Astrocyte (in vitro differentiated cells and primary cell): ENCODE measurements at regions not wholly inside any gene's neighbourhood (a gene's known extent, or its start where the extent isn't known, plus 50 kb on each side); places are given as distances from the start of the nearest gene placed in this dataset.
"Not testable (repeated sequence)": the region's sequence is repeated elsewhere in the genome, so short reads cannot be mapped to it uniquely, and the experiment has no call there.

ENCODE experiments used
- DNase-seq: peaks from one replicate; pipeline ENCODE4 v3.0.0-alpha.2; 2010; ENCODE audit warnings: low read depth
- FAIRE-seq: peaks from 2 replicates; lab custom pipeline; 2011; peaks lifted over from hg19 to GRCh38; lab: Jason Lieb, UNC
- H2AFZ ChIP-seq: 2 replicates; pipeline ENCODE4 v1.6.0; 2012; ENCODE audit warnings: low read depth, low read length, inconsistent platforms
- H3K27ac ChIP-seq: 2 replicates; pipeline ENCODE4 v1.5.1; 2011; ENCODE audit warnings: low read depth, low read length, inconsistent platforms
- H3K27me3 ChIP-seq: 2 replicates; pipeline ENCODE4 v1.6.0; 2011; ENCODE audit warnings: low read length, inconsistent platforms; ENCODE audit not compliant: insufficient read depth
- H3K36me3 ChIP-seq: 2 replicates; pipeline ENCODE4 v1.5.1; 2011; ENCODE audit warnings: low read length, inconsistent platforms; ENCODE audit not compliant: insufficient read depth
- H3K4me1 ChIP-seq: 2 replicates; pipeline ENCODE4 v1.5.1; 2011; ENCODE audit warnings: low read length, inconsistent platforms; ENCODE audit not compliant: insufficient read depth
- H3K4me2 ChIP-seq: 2 replicates; pipeline ENCODE4 v1.6.0; 2012; ENCODE audit warnings: low read length, inconsistent platforms
- H3K4me3 ChIP-seq: 2 replicates; pipeline ENCODE4 v1.5.1; 2011; ENCODE audit warnings: low read depth, mild to moderate bottlenecking, low read length, inconsistent platforms; ENCODE audit not compliant: insufficient read depth
- H3K79me2 ChIP-seq: 2 replicates; pipeline ENCODE4 v1.6.0; 2012; ENCODE audit warnings: mild to moderate bottlenecking, low read length, inconsistent platforms; ENCODE audit not compliant: insufficient read depth
- H3K9ac ChIP-seq: 2 replicates; pipeline ENCODE4 v1.6.0; 2012; ENCODE audit warnings: mild to moderate bottlenecking, low read length, inconsistent platforms
- H3K9me3 ChIP-seq: 2 replicates; pipeline ENCODE4 v1.5.1; 2012; ENCODE audit warnings: low read depth, mild to moderate bottlenecking, low read length, inconsistent platforms; ENCODE audit not compliant: insufficient read depth
- H4K20me1 ChIP-seq: 2 replicates; pipeline ENCODE4 v1.6.0; 2012; ENCODE audit warnings: low read length, inconsistent platforms; ENCODE audit not compliant: insufficient read depth
- H3K27ac Mint-ChIP-seq: one replicate; pipeline ENCODE4 v1.8.0; 2021; ENCODE audit warnings: mild to moderate bottlenecking, mixed read lengths; ENCODE audit not compliant: unreplicated experiment
- H3K27me3 Mint-ChIP-seq: one replicate; pipeline ENCODE4 v1.8.0; 2021; ENCODE audit warnings: low read depth, mixed read lengths; ENCODE audit not compliant: unreplicated experiment
- H3K36me3 Mint-ChIP-seq: one replicate; pipeline ENCODE4 v1.8.0; 2021; ENCODE audit warnings: low read depth, mixed read lengths; ENCODE audit not compliant: unreplicated experiment
- H3K4me1 Mint-ChIP-seq: one replicate; pipeline ENCODE4 v1.8.0; 2021; ENCODE audit warnings: low read depth, mixed read lengths; ENCODE audit not compliant: unreplicated experiment
- H3K4me3 Mint-ChIP-seq: one replicate; pipeline ENCODE4 v1.8.0; 2021; ENCODE audit warnings: mild to moderate bottlenecking, moderate library complexity, mixed read lengths; ENCODE audit not compliant: unreplicated experiment
- H3K9me3 Mint-ChIP-seq: one replicate; pipeline ENCODE4 v1.8.0; 2021; ENCODE audit warnings: mild to moderate bottlenecking, mixed read lengths; ENCODE audit not compliant: unreplicated experiment
- EZH2 ChIP-seq: IDR thresholded peaks from 2 replicates; pipeline ENCODE4 v1.6.1; 2012; ENCODE audit warnings: mild to moderate bottlenecking, low read length, inconsistent platforms; ENCODE audit not compliant: insufficient read depth
- TF ChIP-seq, protein P1 (sequence below): IDR thresholded peaks from 2 replicates; pipeline ENCODE4 v1.5.1; 2011; ENCODE audit warnings: low read depth, mild to moderate bottlenecking, inconsistent platforms, low read length, moderate library complexity; ENCODE audit not compliant: insufficient read depth

DNA sequence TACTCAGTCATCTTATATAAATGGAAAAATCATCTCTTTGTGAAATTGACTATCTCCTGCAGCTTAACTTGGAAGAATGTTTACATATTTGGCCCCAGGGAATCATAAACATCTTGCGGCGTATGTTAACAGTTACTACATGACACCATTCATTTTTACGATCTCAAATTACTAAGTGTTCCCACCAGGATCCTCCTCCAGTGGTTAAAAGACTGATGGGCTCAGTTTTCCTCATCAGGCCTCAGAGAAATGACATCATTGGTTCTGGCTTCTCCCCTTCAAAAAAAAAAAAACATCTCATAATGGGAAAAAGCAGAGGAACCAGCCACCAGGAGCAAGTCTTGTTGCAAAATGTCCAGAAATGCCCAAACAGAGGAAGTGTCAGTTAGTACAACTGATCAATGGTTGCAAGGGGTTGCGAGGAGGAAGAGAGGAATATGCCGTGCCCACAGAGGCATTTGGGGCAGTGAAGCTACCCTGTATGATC lies 70.5 kb upstream of the LIPC start:
- DNase-seq (peak; percentile 59), FAIRE-seq (no peak)
- Histone ChIP-seq H3K9me3 (no peaks in the 10 kb centered on the region), H3K4me2 (peak overlapping the region; percentile 14), H3K4me3 (no peak overlapping the region), H3K27me3 (peaks cover 5% of the 10 kb centered on the region), H3K9ac (no peak overlapping the region), H2AFZ (no peak overlapping the region), H4K20me1 (no peaks in the 10 kb centered on the region), H3K27ac (no peak overlapping the region), H3K36me3 (no peaks in the 10 kb centered on the region), H3K79me2 (no peaks in the 10 kb centered on the region), H3K4me1 (no peaks in the 10 kb centered on the region)
- Mint-ChIP-seq H3K27ac (no peak overlapping the region), H3K9me3 (peaks cover 10% of the 10 kb centered on the region), H3K36me3 (no peaks in the 10 kb centered on the region), H3K4me1 (peaks cover 17% of the 10 kb centered on the region), H3K27me3 (peaks cover 5% of the 10 kb centered on the region), H3K4me3 (no peak overlapping the region)
- TF ChIP-seq, protein P1, sequence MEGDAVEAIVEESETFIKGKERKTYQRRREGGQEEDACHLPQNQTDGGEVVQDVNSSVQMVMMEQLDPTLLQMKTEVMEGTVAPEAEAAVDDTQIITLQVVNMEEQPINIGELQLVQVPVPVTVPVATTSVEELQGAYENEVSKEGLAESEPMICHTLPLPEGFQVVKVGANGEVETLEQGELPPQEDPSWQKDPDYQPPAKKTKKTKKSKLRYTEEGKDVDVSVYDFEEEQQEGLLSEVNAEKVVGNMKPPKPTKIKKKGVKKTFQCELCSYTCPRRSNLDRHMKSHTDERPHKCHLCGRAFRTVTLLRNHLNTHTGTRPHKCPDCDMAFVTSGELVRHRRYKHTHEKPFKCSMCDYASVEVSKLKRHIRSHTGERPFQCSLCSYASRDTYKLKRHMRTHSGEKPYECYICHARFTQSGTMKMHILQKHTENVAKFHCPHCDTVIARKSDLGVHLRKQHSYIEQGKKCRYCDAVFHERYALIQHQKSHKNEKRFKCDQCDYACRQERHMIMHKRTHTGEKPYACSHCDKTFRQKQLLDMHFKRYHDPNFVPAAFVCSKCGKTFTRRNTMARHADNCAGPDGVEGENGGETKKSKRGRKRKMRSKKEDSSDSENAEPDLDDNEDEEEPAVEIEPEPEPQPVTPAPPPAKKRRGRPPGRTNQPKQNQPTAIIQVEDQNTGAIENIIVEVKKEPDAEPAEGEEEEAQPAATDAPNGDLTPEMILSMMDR: no peak
- TF ChIP-seq EZH2: no peak

DNA sequence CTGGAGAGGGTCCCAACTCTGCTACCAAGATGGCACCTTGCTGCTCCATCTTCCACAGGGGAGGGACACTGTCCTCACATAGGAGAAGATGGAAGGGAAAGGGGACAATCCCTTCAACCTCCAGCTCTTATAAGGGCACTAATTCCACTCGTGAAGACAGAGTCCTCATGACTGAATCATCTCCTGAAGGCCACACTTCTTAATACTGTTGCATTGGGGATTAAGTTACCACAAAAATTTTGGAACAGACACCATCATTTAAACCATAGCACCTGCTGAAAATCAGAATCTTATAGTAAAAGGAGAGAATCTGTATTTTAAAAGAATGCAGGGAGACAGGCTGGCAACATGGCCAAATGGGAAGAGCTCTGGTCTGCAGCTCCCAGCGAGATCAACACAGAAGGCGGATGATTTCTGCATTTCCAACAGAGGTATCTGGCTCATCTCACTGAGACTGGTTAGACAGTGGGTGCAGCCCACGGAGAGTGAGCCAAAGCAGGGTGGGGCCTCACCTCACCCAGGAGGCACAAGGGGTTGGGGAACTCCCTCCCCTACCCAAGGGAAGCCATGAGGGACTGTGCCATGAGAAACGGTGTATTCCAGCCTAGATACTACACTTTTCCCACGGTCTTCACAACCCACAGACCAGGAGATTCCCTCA lies 69.4 kb upstream of the LIPC start:
- peaks cover 10% of the 10 kb centered on the region for H3K9me3 Mint-ChIP-seq
- no peak overlapping the region for H2AFZ ChIP-seq
- H3K4me2 ChIP-seq: no peak overlapping the region
- H3K27me3 Mint-ChIP-seq: peaks cover 5% of the 10 kb centered on the region
- TF ChIP-seq, protein P1: no peak
- no peaks in the 10 kb centered on the region for H3K9me3 ChIP-seq
- H3K79me2 ChIP-seq: no peaks in the 10 kb centered on the region
- peaks cover 12% of the 10 kb centered on the region for H3K4me1 Mint-ChIP-seq
- H3K36me3 Mint-ChIP-seq: no peaks in the 10 kb centered on the region
- FAIRE-seq (no peak), DNase-seq (no peak)
- no peak overlapping the region for H3K4me3 ChIP-seq
- H3K27ac ChIP-seq: no peak overlapping the region
- H3K27ac Mint-ChIP-seq: no peak overlapping the region
- no peaks in the 10 kb centered on the region for H3K36me3 ChIP-seq
- peaks cover 5% of the 10 kb centered on the region for H3K27me3 ChIP-seq
- no peaks in the 10 kb centered on the region for H4K20me1 ChIP-seq
- H3K4me3 Mint-ChIP-seq: no peak overlapping the region
- H3K4me1 ChIP-seq: no peaks in the 10 kb centered on the region
- no peak overlapping the region for H3K9ac ChIP-seq

DNA sequence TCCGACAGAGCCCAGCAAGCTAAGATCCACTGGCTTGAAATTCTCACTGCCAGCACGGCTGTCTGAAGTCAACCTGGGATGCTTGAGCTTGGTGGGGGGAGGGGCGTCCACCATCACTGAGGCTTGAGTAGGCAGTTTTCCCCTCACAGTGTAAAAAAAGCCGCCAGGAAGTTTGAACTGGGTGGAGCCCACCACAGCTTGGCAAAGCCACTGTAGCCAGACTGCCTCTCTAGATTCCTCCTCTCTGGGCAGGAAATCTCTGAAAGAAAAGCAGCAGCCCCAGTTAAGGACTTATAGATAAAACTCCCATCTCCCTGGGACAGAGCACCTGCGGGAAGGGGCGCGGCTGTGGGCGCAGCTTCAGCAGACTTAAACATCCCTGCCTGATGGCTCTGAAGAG lies 68.7 kb upstream of the LIPC start:
- not testable (repeated sequence) for DNase-seq, H3K27ac ChIP-seq, H3K4me3 ChIP-seq, H3K27me3 Mint-ChIP-seq, H3K9me3 ChIP-seq, H4K20me1 ChIP-seq, H3K36me3 Mint-ChIP-seq, FAIRE-seq, H3K27ac Mint-ChIP-seq, H3K9ac ChIP-seq, H2AFZ ChIP-seq, H3K27me3 ChIP-seq, H3K79me2 ChIP-seq, H3K4me2 ChIP-seq, H3K4me1 ChIP-seq, H3K4me1 Mint-ChIP-seq, H3K4me3 Mint-ChIP-seq, H3K36me3 ChIP-seq
- H3K9me3 Mint-ChIP-seq: peaks cover 11% of the 10 kb centered on the region

DNA sequence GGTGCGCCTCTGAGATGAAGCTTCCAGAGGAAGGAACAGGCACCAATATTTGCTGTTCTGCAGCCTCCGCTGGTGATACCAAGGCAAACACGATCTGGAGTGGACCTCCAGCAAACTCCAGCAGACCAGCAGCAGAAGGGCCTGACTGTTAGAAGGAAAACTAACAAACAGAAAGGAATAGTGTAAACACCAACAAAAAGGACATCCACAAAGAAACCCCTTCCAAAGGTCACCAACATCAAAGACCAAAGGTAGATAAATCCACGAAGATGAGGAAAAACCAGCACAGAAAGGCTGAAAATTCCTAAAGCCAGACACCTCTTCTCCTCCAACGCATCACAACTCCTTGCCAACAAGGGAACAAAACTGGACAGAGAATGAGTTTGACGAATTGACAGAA lies 68.1 kb upstream of the LIPC start:
- H3K27me3 ChIP-seq, H3K9me3 ChIP-seq, H3K79me2 ChIP-seq, H3K4me3 ChIP-seq, H3K36me3 Mint-ChIP-seq, H3K36me3 ChIP-seq, H3K4me1 ChIP-seq, H2AFZ ChIP-seq, H3K4me2 ChIP-seq, DNase-seq, H3K27ac ChIP-seq, FAIRE-seq, H3K4me1 Mint-ChIP-seq, H3K27ac Mint-ChIP-seq, H3K27me3 Mint-ChIP-seq, H3K4me3 Mint-ChIP-seq, H3K9ac ChIP-seq, H4K20me1 ChIP-seq: not testable (repeated sequence)
- peaks cover 12% of the 10 kb centered on the region for H3K9me3 Mint-ChIP-seq

DNA sequence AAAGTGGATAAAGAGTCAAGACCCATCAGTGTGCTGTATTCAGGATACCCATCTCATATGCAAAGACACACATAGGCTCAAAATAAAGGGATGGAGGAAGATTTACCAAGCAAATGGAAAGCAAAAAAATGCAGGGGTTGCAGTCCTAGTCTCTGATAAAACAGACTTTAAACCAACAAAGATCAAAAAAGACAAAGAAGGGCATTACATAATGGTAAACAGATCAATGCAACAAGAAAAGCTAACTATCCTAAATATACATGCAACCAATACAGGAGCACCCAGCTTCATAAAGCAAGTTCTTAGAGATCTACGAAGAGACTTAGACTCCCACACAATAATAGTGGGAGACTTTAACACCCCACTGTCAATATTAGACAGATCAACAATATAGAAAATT lies 66.7 kb upstream of the LIPC start:
- H3K4me2 ChIP-seq, DNase-seq, H3K36me3 Mint-ChIP-seq, H3K4me3 ChIP-seq, H3K27me3 Mint-ChIP-seq, H2AFZ ChIP-seq, H3K9ac ChIP-seq, H3K27me3 ChIP-seq, H3K36me3 ChIP-seq, H3K4me3 Mint-ChIP-seq, H3K27ac Mint-ChIP-seq, H3K79me2 ChIP-seq, H3K9me3 ChIP-seq, H4K20me1 ChIP-seq, FAIRE-seq, H3K4me1 ChIP-seq, H3K27ac ChIP-seq: not testable (repeated sequence)
- Mint-ChIP-seq H3K9me3 (peaks cover 12% of the 10 kb centered on the region), H3K4me1 (peaks cover 18% of the 10 kb centered on the region)
